ENCODE measurements at regions not wholly inside any gene's neighbourhood (a gene's known extent, or its start where the extent isn't known, plus 50 kb on each side); places are given as distances from the start of the nearest gene placed in this dataset.

GRCh38 chr1:39098546-39099250 lies 72.5 kb downstream of the NDUFS5 start (continued):
- TF ChIP-seq, protein P1, sequence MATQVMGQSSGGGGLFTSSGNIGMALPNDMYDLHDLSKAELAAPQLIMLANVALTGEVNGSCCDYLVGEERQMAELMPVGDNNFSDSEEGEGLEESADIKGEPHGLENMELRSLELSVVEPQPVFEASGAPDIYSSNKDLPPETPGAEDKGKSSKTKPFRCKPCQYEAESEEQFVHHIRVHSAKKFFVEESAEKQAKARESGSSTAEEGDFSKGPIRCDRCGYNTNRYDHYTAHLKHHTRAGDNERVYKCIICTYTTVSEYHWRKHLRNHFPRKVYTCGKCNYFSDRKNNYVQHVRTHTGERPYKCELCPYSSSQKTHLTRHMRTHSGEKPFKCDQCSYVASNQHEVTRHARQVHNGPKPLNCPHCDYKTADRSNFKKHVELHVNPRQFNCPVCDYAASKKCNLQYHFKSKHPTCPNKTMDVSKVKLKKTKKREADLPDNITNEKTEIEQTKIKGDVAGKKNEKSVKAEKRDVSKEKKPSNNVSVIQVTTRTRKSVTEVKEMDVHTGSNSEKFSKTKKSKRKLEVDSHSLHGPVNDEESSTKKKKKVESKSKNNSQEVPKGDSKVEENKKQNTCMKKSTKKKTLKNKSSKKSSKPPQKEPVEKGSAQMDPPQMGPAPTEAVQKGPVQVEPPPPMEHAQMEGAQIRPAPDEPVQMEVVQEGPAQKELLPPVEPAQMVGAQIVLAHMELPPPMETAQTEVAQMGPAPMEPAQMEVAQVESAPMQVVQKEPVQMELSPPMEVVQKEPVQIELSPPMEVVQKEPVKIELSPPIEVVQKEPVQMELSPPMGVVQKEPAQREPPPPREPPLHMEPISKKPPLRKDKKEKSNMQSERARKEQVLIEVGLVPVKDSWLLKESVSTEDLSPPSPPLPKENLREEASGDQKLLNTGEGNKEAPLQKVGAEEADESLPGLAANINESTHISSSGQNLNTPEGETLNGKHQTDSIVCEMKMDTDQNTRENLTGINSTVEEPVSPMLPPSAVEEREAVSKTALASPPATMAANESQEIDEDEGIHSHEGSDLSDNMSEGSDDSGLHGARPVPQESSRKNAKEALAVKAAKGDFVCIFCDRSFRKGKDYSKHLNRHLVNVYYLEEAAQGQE (IDR thresholded peaks at IDR 0.05; ENCODE audit: low read depth, low read length), result no peak
- TF ChIP-seq KLF5 (IDR thresholded peaks at IDR 0.05; ENCODE audit: partially characterized antibody) (peak; percentile 33), FOXM1 (IDR thresholded peaks at IDR 0.05; ENCODE audit: low read depth, low read length) (no peak), JUNB (IDR thresholded peaks at IDR 0.05) (no peak), YY1 (IDR thresholded peaks at IDR 0.05; ENCODE audit: low read depth, low read length) (peak; percentile 83), STAT3 (IDR thresholded peaks at IDR 0.05; ENCODE audit: low read depth, low read length) (no peak)
- TF ChIP-seq, protein P2, sequence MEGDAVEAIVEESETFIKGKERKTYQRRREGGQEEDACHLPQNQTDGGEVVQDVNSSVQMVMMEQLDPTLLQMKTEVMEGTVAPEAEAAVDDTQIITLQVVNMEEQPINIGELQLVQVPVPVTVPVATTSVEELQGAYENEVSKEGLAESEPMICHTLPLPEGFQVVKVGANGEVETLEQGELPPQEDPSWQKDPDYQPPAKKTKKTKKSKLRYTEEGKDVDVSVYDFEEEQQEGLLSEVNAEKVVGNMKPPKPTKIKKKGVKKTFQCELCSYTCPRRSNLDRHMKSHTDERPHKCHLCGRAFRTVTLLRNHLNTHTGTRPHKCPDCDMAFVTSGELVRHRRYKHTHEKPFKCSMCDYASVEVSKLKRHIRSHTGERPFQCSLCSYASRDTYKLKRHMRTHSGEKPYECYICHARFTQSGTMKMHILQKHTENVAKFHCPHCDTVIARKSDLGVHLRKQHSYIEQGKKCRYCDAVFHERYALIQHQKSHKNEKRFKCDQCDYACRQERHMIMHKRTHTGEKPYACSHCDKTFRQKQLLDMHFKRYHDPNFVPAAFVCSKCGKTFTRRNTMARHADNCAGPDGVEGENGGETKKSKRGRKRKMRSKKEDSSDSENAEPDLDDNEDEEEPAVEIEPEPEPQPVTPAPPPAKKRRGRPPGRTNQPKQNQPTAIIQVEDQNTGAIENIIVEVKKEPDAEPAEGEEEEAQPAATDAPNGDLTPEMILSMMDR (IDR thresholded peaks at IDR 0.05 in 2 of 3, conservative IDR thresholded peaks at IDR 0.05 in 1 of 3; ENCODE audit: control insufficient read depth in 2 of 3, extremely low read depth in 1 of 3, insufficient read depth in 1 of 3, low read depth in 3 of 3, low read length in 3 of 3), result peak; percentile 76 to 87 (median 86)
- TF ChIP-seq, protein P3, sequence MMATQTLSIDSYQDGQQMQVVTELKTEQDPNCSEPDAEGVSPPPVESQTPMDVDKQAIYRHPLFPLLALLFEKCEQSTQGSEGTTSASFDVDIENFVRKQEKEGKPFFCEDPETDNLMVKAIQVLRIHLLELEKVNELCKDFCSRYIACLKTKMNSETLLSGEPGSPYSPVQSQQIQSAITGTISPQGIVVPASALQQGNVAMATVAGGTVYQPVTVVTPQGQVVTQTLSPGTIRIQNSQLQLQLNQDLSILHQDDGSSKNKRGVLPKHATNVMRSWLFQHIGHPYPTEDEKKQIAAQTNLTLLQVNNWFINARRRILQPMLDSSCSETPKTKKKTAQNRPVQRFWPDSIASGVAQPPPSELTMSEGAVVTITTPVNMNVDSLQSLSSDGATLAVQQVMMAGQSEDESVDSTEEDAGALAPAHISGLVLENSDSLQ (IDR thresholded peaks at IDR 0.05), result no peak; the same call in 1 of the 2 replicates

All from GM12878 (cell line).